ENCODE measurements at regions not wholly inside any gene's neighbourhood (a gene's known extent, or its start where the extent isn't known, plus 50 kb on each side); places are given as distances from the start of the nearest gene placed in this dataset.
A peak's percentile ranks its signal among the peaks of the same experiment; 100 is the strongest.

DNA sequence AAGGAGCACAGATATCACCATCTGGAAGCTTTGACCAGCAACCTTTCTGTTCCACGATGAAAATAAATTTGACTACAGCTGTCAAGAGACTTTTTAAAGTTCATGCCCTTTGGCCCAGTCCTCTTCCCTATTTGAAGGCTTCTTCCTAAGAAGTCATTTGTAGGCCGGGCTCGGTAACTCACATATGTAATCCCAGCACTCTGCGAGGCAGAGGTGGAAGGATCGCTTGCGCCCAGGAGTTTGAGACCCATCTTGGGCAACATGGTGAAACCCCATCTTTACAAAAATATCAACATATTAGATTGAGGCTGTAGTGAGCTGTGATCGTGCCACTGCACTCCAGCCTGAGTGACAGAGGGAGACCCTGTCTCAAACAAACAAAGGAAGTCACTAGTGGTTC lies 58.3 kb upstream of the IFFO2 start (continued):
- no peak for TF ChIP-seq ATF7 (IDR thresholded peaks at IDR 0.05)
- TF ChIP-seq ATF7 (CRISPR knock-in tag; IDR thresholded peaks at IDR 0.05): no peak
- TF ChIP-seq ZNF709 (CRISPR knock-in tag; IDR thresholded peaks at IDR 0.05): no peak
- TF ChIP-seq ZNF615 (CRISPR knock-in tag; IDR thresholded peaks at IDR 0.05; ENCODE audit: borderline replicate concordance): no peak
- no peak for TF ChIP-seq IKZF1 (IDR thresholded peaks at IDR 0.05)
- no peak for TF ChIP-seq KAT7 (CRISPR knock-in tag; IDR thresholded peaks at IDR 0.05; ENCODE audit: borderline replicate concordance)
- TF ChIP-seq STAG1 (CRISPR knock-in tag; IDR thresholded peaks at IDR 0.05): no peak
- no peak for TF ChIP-seq ZNF747 (CRISPR knock-in tag; IDR thresholded peaks at IDR 0.05; ENCODE audit: borderline replicate concordance)

DNA sequence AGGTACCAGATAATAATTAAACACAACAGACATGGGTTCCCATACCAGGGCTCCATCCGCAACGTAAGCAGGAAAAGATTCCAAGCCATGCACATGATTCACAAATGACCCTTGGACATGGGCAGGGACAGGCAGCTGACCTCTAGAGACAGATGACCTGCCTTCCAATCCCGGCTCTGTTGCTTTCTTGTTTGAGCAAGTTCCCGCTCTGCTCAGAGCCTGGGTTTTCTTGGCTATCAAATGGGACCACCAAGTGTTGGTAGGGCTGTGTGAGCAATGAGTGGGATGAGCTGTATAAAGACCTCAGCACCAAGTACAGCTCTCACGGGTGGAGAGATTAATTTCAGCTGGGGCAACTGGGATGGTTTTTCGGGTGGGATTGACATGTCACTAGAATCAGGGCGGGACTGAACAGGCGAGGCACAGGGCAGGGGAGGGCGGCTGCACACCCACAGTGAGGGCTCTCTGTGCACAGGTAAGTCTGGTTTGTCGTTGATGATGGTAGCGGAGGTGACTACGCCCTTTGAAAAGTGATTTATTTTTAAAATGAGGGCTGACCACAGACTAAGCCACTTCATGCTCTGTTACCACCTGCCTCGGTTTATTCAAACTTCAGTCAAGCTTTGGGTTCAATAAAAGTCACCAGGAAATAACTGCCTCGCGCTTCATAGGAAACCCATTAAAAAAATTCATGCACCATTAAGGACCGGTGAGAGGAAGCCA lies 57.5 kb upstream of the IFFO2 start:
- intact Hi-C loops (cut with micrococcal nuclease; ENCODE audit: unreplicated experiment) (loop anchor here (5.0 kb wide), 3 partner anchors 33 to 73 kb away; no protein-coding TSS in a partner anchor), in situ Hi-C loops (cut with HindIII; ENCODE audit: extremely low pct_ligation_motif_present, low pct_unique_long_range_greater_than_20kb) (no loop called here)
- H3K27ac ChIP-seq (ENCODE audit: extremely low read length, insufficient read depth, low read length): no peak overlapping the region
- WGBS (ENCODE audit: low lambda C conversion rate): 56% methylated on average over 16 of the region's 16 CpGs
- H3K4me2 ChIP-seq (ENCODE audit: low read depth, low read length): peak overlapping the region; percentile 43
- no peaks in the 10 kb centered on the region for H3K36me3 ChIP-seq (replicated peaks in 1 of 2; ENCODE audit: control insufficient read depth in 1 of 2, insufficient read depth in 2 of 2, low read length in 2 of 2)
- H3K9me3 ChIP-seq (ENCODE audit: low read length): no peaks in the 10 kb centered on the region
- no peak overlapping the region; a peak in 1 of 6 replicates for H3K4me3 ChIP-seq (replicated peaks in 1 of 3; ENCODE audit: insufficient read depth in 1 of 3, low read depth in 2 of 3, low read length in 3 of 3)
- no peaks in the 10 kb centered on the region for H4K20me1 ChIP-seq (ENCODE audit: insufficient read depth, low read length)
- no TSS peak for BruUV-seq (replicated peaks)
- H3K4me1 ChIP-seq (ENCODE audit: insufficient read depth, low read length): peaks cover 60% of the 10 kb centered on the region
- ATAC-seq (peak; percentile 56), DNase-seq (ENCODE audit: low spot score) (peak; percentile 86), FAIRE-seq (peak; percentile 94)
- POLR2A ChIA-PET: interaction anchor here (0.8 to 0.9 kb wide), 2 partner anchors 32 to 77 kb away, joined by 3 to 4 read pairs; no protein-coding TSS in a partner anchor
- CTCF ChIA-PET (ENCODE audit: low intra/inter-chr PET ratio, low total read pairs): no interaction called here
- H3K79me2 ChIP-seq (ENCODE audit: insufficient read depth, low read length): no peaks in the 10 kb centered on the region
- H3K9ac ChIP-seq (ENCODE audit: insufficient read depth, low read depth, low read length): no peak overlapping the region
- no peak overlapping the region for H2AFZ ChIP-seq (ENCODE audit: low read length)
- H3K27me3 ChIP-seq (ENCODE audit: control insufficient read depth in 1 of 2, insufficient read depth in 2 of 2, low read length in 2 of 2): no peaks in the 10 kb centered on the region
- TF ChIP-seq, protein P1, sequence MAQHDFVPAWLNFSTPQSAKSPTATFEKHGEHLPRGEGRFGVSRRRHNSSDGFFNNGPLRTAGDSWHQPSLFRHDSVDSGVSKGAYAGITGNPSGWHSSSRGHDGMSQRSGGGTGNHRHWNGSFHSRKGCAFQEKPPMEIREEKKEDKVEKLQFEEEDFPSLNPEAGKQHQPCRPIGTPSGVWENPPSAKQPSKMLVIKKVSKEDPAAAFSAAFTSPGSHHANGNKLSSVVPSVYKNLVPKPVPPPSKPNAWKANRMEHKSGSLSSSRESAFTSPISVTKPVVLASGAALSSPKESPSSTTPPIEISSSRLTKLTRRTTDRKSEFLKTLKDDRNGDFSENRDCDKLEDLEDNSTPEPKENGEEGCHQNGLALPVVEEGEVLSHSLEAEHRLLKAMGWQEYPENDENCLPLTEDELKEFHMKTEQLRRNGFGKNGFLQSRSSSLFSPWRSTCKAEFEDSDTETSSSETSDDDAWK (CRISPR knock-in tag; IDR thresholded peaks at IDR 0.05): no peak
- peak; percentile 92 for TF ChIP-seq ESRRA (CRISPR knock-in tag; IDR thresholded peaks at IDR 0.05; ENCODE audit: low read depth)
- TF ChIP-seq ZNF451 (CRISPR knock-in tag; IDR thresholded peaks at IDR 0.05): no peak
- no peak for TF ChIP-seq FOXJ3 (CRISPR knock-in tag; IDR thresholded peaks at IDR 0.05; ENCODE audit: borderline replicate concordance)
- no peak for TF ChIP-seq ZNF274 (CRISPR knock-in tag; IDR thresholded peaks at IDR 0.05)
- no peak for TF ChIP-seq JUNB (CRISPR knock-in tag; IDR thresholded peaks at IDR 0.05; ENCODE audit: borderline replicate concordance)
- TF ChIP-seq, protein P2, sequence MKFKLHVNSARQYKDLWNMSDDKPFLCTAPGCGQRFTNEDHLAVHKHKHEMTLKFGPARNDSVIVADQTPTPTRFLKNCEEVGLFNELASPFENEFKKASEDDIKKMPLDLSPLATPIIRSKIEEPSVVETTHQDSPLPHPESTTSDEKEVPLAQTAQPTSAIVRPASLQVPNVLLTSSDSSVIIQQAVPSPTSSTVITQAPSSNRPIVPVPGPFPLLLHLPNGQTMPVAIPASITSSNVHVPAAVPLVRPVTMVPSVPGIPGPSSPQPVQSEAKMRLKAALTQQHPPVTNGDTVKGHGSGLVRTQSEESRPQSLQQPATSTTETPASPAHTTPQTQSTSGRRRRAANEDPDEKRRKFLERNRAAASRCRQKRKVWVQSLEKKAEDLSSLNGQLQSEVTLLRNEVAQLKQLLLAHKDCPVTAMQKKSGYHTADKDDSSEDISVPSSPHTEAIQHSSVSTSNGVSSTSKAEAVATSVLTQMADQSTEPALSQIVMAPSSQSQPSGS (CRISPR knock-in tag; IDR thresholded peaks at IDR 0.05): 0 out of 2 replicates have a peak, but pooled peaks have one; percentile 56
- TF ChIP-seq ARID4A (CRISPR knock-in tag; IDR thresholded peaks at IDR 0.05; ENCODE audit: borderline replicate concordance): peak; percentile 56; the same call in 1 of the 2 replicates
- no peak for TF ChIP-seq ZNF816 (CRISPR knock-in tag; IDR thresholded peaks at IDR 0.05; ENCODE audit: borderline replicate concordance)

Data from HepG2 (cell line).